HK-2 (cell line): ENCODE measurements at regions not wholly inside any gene's neighbourhood (a gene's known extent, or its start where the extent isn't known, plus 50 kb on each side); places are given as distances from the start of the nearest gene placed in this dataset.
"Not testable (repeated sequence)": the region's sequence is repeated elsewhere in the genome, so short reads cannot be mapped to it uniquely, and the experiment has no call there.

ENCODE experiments used
- DNase-seq: peaks from one replicate; pipeline ENCODE4 v3.0.0-alpha.2; 2018; ENCODE audit not compliant: unreplicated experiment

DNA sequence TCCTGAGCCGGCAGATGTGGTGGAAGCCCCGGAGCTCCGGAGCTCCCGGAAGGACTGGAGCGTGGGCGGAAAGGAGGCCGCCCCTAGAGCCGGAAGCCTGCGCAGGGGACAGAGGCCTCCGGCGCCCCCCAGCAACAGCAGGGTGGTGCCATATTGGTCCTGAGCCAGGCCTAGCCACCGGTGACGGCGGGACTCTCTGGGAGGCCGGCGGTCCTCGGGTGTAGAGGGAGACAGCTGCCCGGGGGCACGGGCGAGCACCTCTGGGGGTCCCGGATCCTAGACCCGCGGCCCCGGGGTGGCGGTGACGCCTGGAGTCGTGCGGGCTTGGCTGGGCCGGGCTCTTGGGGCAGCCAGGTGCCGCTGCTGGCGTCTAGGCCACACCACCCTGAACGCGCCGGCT is 1472.2 kb downstream of the FOXD4L5 start:
- DNase-seq: not testable (repeated sequence)

GRCh38 chr9:63804205-63804604 is 1480.8 kb downstream of the FOXD4L5 start:
- DNase-seq: not testable (repeated sequence)

DNA sequence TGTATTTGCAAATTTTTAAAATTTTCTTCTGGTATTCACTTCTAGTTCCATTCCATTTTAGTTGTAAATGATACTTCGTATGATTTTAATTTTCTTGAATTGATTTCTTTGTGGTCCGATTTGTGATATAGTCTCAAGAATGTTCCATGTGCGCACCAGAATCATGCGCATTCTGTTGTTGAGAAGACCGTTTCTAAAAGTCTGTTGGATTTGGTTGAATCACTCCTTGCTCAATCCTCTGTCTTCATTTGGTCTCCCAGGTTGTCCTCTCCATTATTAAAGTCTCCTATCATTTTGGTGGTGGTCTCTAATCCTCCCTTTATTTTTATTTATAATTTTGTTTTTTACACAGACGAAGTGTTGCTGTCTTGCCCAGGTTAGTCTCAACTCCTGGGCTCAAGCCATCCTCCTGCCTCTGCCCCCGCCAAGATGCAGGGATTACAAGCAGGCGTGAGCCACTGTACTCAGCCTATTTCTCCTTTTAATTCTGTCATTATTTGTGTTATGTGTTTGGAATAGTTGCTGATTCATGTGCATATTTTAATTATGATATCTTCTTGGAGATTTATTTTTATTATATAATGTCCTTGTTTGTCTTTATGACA is 1490.8 kb downstream of the FOXD4L5 start:
- DNase-seq: not testable (repeated sequence)

GRCh38 chr9:63787454-63787853 is 1497.6 kb downstream of the FOXD4L5 start:
- DNase-seq: not testable (repeated sequence)

- DNase-seq: not testable (repeated sequence)
Measured at GRCh38 chr9:63785059-63785458, 1500.0 kb downstream of the FOXD4L5 start.

DNA sequence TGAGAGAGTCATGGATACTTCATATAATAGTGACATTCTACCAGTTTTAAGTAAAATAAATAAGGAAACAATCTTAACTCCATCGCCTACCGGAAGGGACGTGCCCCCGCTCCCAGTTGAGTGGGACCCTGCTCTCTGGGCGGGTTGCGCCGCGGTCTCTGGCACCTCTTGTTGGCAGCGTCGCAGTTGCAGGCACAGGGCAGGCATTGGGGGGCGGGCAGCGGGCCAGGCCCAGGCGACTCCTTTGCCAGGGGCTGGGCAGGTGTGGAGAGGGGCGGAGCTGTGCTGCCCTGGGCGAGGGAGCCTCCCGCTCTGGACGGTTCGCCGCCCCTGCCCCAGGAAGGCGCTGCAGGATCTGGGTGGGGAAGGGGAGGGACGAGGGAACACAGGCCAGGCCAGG is 1500.6 kb downstream of the FOXD4L5 start:
- not testable (repeated sequence) for DNase-seq

GRCh38 chr9:63781817-63782439 is 1503.1 kb downstream of the FOXD4L5 start:
- DNase-seq: not testable (repeated sequence)

- peak; percentile 2 for DNase-seq
Measured at GRCh38 chr9:63781390-63781789, 1503.6 kb downstream of the FOXD4L5 start.

DNA sequence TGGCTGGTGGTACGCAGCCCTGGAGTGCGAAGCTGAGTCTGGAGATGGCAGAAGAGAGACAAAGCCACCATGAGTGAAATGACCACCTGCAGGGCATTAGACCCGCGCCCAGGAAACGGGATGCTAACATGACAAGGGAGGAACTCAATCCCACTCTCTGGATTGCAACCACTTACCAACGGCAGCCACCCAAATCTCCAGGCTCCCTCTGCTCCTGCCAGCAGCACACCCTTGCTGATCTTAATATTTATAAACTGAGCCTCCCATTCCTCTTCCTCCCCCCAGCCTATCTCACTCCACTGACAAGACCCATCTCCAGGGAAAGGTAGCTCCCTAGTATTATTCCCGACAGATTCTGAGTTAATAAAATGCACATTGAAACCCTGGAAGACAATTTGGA is 1508.8 kb downstream of the FOXD4L5 start:
- not testable (repeated sequence) for DNase-seq

GRCh38 chr9:63775092-63775426 is 1510.0 kb downstream of the FOXD4L5 start:
- not testable (repeated sequence) for DNase-seq

DNA sequence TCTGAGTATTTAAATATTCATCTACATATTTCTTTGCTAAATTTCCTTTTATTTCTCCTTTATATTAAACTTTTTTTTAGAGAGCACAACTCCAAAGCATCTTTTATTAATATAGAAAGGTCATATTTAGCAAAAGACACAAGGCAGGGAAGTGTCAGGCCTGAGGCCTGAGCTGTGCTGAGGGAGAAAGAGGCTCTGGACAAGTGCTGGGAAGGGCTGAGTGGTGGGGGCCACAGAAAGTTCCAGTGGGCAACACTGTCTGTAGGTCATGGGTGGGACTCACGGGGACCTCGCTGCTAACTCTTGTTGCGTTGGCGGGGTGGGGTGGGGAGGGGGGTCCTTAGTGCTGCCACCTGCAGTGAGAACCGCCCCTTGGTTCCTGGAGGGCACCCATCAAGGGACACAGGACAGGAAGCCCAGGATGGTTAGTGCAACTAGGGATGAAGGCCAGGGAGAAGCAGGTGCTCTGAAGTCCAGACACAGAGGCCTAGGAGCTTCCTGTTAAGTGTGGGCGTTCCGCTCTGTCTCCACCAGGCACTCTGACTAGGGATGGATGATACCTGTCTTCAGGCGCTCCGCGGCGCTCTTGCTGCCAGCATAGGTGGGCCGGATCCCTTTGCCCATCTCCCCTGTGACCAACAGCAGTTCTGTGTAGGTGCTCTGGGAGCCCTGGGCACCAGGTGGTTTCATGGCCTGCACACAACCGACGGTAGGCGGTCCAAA is 1510.5 kb downstream of the FOXD4L5 start:
- DNase-seq: not testable (repeated sequence)

- not testable (repeated sequence) for DNase-seq
Measured at GRCh38 chr9:63762230-63762629, 1522.8 kb downstream of the FOXD4L5 start.

DNA sequence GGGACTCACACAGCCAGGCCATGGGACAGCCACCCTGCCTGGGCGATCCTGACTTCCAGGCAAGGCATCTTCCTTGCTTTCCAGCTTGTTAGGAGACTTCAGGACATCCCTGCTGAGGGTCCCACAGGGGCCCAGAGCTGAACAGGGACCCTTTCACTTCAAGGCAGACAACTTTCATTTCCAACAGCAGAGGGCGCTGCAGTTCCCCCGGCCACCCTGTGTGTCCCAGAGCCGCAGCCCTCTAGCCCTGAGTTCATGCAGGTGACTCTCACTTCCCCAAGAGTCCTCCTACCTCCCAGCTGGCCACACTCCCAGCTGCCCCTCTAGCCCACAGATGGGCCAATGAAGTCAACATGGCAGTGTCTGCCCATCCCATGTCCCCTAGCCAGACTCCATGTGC is 1556.0 kb downstream of the FOXD4L5 start:
- DNase-seq: not testable (repeated sequence)

- DNase-seq: no peak
Measured at GRCh38 chr9:63728287-63728686, 1556.7 kb downstream of the FOXD4L5 start.

GRCh38 chr9:63708285-63708684 is 1576.7 kb downstream of the FOXD4L5 start:
- not testable (repeated sequence) for DNase-seq

DNA sequence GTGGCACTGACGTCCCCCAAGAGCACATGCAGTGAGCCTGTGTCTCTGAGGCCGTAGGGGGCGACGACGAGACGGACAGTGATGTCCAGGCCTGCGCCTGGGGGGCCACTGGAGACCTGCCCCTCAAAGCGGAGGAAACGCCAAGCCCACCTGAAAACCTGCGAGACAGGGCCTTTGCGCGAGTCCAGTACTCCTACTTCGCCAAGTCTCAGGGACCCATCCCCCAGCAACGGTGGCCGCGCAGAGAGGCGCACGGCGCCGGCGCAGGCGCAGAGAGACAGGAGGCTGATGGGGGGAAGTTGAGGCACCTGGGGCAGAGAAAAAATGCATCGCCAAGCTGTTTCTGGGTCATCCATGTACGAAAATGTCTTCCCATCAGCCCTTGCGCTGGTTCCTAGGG is 1580.6 kb downstream of the FOXD4L5 start:
- not testable (repeated sequence) for DNase-seq

GRCh38 chr9:63703670-63704069 is 1581.3 kb downstream of the FOXD4L5 start:
- not testable (repeated sequence) for DNase-seq

GRCh38 chr9:63703138-63703665 is 1581.8 kb downstream of the FOXD4L5 start:
- not testable (repeated sequence) for DNase-seq
